ENCODE measurements at regions not wholly inside any gene's neighbourhood (a gene's known extent, or its start where the extent isn't known, plus 50 kb on each side); places are given as distances from the start of the nearest gene placed in this dataset.
"Not testable (repeated sequence)": the region's sequence is repeated elsewhere in the genome, so short reads cannot be mapped to it uniquely, and the experiment has no call there.

DNA sequence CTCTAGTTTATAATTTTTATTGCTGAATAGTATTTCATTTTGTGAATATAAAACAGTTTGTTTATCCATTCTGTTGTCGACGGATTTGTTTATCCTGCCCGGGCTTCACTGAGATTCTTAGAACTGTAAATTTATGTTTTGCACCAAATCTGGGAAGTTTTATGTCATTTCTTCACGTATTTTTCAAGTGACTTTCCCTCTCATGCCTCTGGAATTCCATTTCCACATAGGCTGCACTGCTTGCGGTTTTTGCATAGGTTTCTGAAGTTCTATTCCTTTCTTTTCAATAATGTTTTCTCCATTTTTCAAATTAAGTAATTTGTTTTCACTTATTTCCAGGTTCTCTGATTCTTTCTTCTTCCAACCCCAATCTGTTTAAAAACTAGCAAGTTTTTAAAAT is 132.4 kb upstream of the ZNF469 start:
- TF ChIP-seq CTCF (IDR thresholded peaks at IDR 0.05); EZH2 (IDR thresholded peaks at IDR 0.05; ENCODE audit: borderline replicate concordance, insufficient read depth, low read depth, low read length, poor library complexity, severe bottlenecking): not testable (repeated sequence)
